NCI-H526 (cell line): ENCODE measurements at regions not wholly inside any gene's neighbourhood (a gene's known extent, or its start where the extent isn't known, plus 50 kb on each side); places are given as distances from the start of the nearest gene placed in this dataset.
"Not testable (repeated sequence)": the region's sequence is repeated elsewhere in the genome, so short reads cannot be mapped to it uniquely, and the experiment has no call there.

ENCODE experiments used
- DNase-seq, 2 experiments: peaks; one replicate each; lab custom pipeline; 2025; lab: John Stamatoyannopoulos, UW

DNA sequence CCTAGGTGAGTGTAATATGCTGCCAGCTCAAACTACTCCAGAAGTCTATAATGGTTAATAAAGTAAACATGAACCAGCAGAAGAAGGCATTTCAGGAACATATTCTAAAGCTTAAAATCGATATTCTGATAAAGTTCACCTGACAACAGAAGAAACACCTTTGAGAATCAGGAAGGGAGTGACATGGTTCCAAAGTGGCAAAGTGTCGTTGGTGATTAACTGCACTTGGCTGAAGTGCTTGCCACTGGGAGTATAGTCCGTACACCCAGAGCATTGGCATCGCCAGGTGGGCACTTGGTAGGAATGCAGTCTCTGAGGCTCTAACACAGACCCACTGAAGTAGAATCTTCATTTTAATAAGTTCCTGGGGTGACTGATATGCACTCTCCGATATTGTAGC lies 76.0 kb upstream of the H2AZ1 start:
- no peak for DNase-seq

DNA sequence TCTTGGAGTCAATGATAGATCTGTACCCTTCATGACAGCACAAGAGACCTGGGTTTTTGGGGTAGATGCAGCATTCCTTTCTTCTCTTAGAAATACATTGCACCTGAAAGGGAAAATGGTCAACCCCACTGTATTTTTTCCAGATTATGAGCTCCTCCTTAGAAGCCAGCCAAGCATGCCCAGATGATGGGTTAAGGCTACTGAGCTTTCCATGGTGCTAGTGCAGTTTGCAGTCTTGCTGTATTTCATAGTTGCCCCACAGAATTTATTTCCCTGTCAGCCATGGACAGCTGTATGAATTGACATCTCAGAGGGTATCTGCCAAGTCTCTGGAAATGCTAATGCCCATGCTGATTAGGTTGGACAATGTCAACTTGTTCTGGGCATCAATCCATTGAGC lies 73.7 kb upstream of the H2AZ1 start:
- no peak for DNase-seq

DNA sequence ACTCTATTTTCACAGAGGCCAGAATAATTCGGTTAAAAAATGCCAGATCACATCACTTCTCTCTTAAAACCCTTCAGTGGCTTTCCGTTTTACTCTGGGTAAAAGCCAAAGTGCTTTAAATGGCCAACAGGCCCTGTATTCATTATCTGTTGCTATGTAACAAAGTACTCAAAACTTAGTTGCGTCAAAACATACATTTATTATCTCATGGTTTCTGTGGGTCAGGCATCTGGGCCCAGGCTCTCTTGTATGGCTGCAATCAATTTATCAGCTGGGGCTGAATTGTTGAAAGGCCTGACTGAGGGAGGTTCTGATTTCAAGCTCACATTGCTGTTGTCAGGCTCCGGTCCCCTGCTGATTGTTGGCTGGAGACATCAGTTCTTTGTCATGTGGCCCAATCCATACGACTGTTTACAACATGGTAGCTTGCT lies 72.7 kb upstream of the H2AZ1 start:
- no peak for DNase-seq

DNA sequence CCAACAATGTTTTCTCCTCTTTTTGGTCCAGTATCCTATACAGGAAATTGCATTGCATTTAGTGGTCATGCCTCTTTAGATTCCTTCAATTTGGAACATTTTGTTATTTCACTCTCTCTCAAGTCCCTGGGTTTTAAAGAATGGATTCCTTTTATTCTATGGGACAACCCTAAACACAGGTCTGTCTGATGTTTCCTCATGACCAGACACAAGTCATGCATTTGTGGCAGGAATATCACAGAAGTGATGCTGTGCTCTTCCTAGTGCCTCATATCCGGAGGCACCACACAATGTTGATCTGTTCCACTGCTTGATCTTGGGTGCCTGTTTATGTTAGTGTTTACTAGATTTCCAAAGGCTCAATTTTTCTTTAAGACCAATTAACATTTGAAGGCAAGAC lies 69.7 kb upstream of the H2AZ1 start:
- no peak for DNase-seq

DNA sequence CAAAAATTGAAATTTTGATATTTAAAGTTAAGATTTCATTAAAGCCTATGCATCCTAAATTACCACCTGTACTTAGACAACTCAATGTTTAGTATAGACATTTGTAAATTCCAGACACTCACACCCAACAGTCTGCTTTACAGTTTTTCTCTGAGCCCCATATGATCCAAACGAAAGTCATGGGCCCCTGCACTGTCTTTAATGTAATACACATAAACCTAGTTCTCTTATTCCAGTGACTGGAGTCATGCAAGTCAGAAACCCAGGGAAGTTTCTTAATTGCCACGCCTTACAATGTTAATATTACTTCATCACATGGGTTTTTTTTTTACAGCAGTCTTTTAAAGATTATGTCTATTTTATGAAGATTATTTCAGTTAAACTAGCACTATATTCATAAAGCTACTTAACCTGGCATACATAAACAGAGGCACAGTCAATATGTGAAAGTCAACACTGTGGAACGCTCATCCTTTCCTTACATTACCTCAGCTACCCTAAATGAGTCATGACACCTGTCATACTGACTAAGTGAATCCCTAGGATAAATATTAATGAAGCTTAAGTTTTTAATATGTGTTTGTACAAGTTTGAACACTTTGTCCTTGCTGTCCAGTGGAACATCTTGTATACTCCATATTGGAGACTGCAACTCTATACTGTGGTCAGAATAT lies 67.7 kb upstream of the H2AZ1 start:
- no peak for DNase-seq

DNA sequence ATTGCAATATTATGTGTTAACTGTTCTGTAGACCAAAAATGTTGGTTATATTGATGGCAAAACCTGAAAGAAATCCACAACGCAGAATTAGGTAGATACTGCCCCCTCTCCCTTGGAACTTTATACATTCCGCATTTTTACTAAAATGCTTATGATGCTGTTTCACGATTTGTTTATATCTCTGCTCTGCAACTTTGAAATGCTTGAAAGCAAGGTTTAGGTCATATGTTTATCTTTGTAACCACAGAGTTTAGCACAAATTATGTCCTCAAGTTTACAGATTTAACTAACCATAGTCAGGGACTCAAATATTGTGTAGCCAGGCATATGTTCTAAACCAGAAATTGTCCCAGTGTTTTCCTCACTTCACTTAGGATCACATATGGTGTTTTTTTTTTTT lies 66.1 kb upstream of the H2AZ1 start:
- DNase-seq: no peak

DNA sequence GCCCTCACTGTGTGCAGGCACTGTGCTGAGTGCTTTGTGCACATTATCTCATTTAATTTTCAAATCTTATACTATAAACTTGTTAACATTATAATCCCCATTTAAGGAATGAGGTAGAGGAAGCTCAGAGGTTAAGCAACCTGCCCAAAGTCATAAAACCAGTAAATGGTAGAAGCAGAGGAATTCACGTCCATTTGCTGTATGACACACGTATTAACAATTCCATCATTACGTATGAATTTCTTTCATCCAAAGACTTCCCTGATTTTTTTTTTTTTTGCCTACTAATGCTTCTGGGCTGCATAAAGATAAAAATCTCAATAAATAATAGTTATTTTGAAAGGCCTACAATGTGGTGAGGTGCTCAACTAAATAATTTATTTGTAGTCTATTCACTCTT lies 64.5 kb upstream of the H2AZ1 start:
- DNase-seq: no peak

DNA sequence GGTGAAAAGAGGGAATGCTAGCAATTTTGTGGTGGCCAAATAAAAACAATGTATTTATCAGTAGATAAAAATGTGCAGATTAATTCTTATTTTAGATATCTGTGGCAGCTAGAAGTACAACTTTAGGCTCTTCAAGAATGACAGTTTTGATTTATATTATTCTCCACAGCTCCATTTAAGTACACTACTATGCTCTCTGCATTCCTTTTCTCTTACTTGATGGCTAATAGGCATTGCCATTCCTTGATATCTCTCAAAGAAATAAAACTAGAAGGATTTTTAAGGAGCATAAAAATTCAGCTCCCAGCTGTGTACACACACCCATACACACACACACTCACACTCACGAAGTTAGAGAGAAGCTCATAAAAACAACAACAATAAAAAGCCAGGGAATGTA lies 59.4 kb upstream of the H2AZ1 start:
- DNase-seq: no peak

DNA sequence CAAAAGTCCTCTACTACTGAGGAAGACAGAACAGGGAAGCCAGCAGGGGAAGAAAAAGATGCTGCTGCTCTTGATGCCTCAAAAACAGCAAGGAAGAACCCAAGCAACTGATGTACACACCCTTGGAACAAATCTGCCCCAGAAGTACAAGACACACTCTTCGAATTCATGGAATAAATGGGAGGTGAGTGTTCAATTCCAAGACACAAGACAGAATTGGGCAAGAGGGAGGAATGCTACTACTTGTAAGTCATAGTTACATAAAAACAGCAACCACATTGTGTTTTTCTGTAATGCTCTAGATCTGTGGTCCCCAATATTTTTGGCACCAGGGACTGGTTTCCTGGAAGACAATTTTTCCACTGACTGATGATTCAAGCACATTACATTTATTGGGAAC lies 58.0 kb upstream of the H2AZ1 start:
- DNase-seq: no peak

DNA sequence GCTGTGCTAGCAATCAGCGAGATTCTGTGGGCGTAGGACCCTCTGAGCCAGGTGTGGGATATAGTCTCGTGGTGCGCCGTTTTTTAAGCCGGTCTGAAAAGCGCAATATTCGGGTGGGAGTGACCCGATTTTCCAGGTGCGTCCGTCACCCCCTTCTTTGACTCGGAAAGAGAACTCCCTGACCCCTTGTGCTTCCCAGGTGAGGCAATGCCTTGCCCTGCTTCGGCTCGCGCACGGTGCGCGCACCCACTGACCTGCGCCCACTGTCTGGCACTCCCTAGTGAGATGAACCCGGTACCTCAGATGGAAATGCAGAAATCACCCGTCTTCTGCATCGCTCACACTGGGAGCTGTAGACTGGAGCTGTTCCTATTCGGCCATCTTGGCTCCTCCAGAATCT lies 56.1 kb upstream of the H2AZ1 start:
- DNase-seq: not testable (repeated sequence)
